ENCODE measurements at regions not wholly inside any gene's neighbourhood (a gene's known extent, or its start where the extent isn't known, plus 50 kb on each side); places are given as distances from the start of the nearest gene placed in this dataset.
A peak's percentile ranks its signal among the peaks of the same experiment; 100 is the strongest.

GRCh38 chr1:157312082-157312812 is 174.1 kb upstream of the ETV3 start:
- no peak for TF ChIP-seq TCF4 (CRISPR knock-in tag; IDR thresholded peaks at IDR 0.05; ENCODE audit: borderline replicate concordance)
- no peak for TF ChIP-seq ARNTL (CRISPR knock-in tag; IDR thresholded peaks at IDR 0.05; ENCODE audit: borderline replicate concordance, low read depth)
- no peak for TF ChIP-seq ZNF8 (CRISPR knock-in tag; IDR thresholded peaks at IDR 0.05)
- TF ChIP-seq SNAI2 (CRISPR knock-in tag; IDR thresholded peaks at IDR 0.05) = no peak
- TF ChIP-seq OSR1 (CRISPR knock-in tag; IDR thresholded peaks at IDR 0.05) = no peak
- no peak for TF ChIP-seq CSRNP3 (CRISPR knock-in tag; IDR thresholded peaks at IDR 0.05)
- TF ChIP-seq TSHZ2 (CRISPR knock-in tag; IDR thresholded peaks at IDR 0.05) = no peak
- TF ChIP-seq PPARA (CRISPR knock-in tag; IDR thresholded peaks at IDR 0.05; ENCODE audit: borderline replicate concordance) = no peak
- TF ChIP-seq ZFP30 (CRISPR knock-in tag; IDR thresholded peaks at IDR 0.05) = no peak
- no peak for TF ChIP-seq ZFP3 (CRISPR knock-in tag; IDR thresholded peaks at IDR 0.05)
- TF ChIP-seq PATZ1 (CRISPR knock-in tag; IDR thresholded peaks at IDR 0.05; ENCODE audit: borderline replicate concordance) = no peak
- TF ChIP-seq ZNF70 (CRISPR knock-in tag; IDR thresholded peaks at IDR 0.05) = no peak
- no peak for TF ChIP-seq ZC3H10 (CRISPR knock-in tag; IDR thresholded peaks at IDR 0.05)
- no peak for TF ChIP-seq ESRRG (CRISPR knock-in tag; IDR thresholded peaks at IDR 0.05)
- no peak for TF ChIP-seq RARB (CRISPR knock-in tag; IDR thresholded peaks at IDR 0.05)
- TF ChIP-seq POU6F1 (CRISPR knock-in tag; IDR thresholded peaks at IDR 0.05; ENCODE audit: borderline replicate concordance, low read depth) = no peak
- no peak for TF ChIP-seq BACH2 (CRISPR knock-in tag; IDR thresholded peaks at IDR 0.05; ENCODE audit: borderline replicate concordance)
- TF ChIP-seq ZNF565 (CRISPR knock-in tag; conservative IDR thresholded peaks at IDR 0.05; ENCODE audit: low read depth) = no peak
- no peak for TF ChIP-seq ISL1 (CRISPR knock-in tag; IDR thresholded peaks at IDR 0.05)
- peak; percentile 54 for ATAC-seq

- TF ChIP-seq ESRRG (CRISPR knock-in tag; IDR thresholded peaks at IDR 0.05) = no peak
- no peak for TF ChIP-seq CSDC2 (CRISPR knock-in tag; IDR thresholded peaks at IDR 0.05)
- TF ChIP-seq ARNTL (CRISPR knock-in tag; IDR thresholded peaks at IDR 0.05; ENCODE audit: borderline replicate concordance, low read depth) = no peak
- TF ChIP-seq RARB (CRISPR knock-in tag; IDR thresholded peaks at IDR 0.05) = no peak
- TF ChIP-seq ZNF565 (CRISPR knock-in tag; conservative IDR thresholded peaks at IDR 0.05; ENCODE audit: low read depth) = no peak
- no peak for TF ChIP-seq POU6F1 (CRISPR knock-in tag; IDR thresholded peaks at IDR 0.05; ENCODE audit: borderline replicate concordance, low read depth)
- TF ChIP-seq ZFP30 (CRISPR knock-in tag; IDR thresholded peaks at IDR 0.05) = no peak
- no peak for TF ChIP-seq GLIS3 (CRISPR knock-in tag; IDR thresholded peaks at IDR 0.05)
- no peak for TF ChIP-seq ZNF8 (CRISPR knock-in tag; IDR thresholded peaks at IDR 0.05)
- no peak for TF ChIP-seq ZFP3 (CRISPR knock-in tag; IDR thresholded peaks at IDR 0.05)
- no peak for TF ChIP-seq ZC3H10 (CRISPR knock-in tag; IDR thresholded peaks at IDR 0.05)
- TF ChIP-seq TOX (CRISPR knock-in tag; IDR thresholded peaks at IDR 0.05; ENCODE audit: borderline replicate concordance) = no peak
- no peak for TF ChIP-seq ZNF70 (CRISPR knock-in tag; IDR thresholded peaks at IDR 0.05)
- no peak for TF ChIP-seq CREB5 (CRISPR knock-in tag; IDR thresholded peaks at IDR 0.05; ENCODE audit: low read depth)
- no peak for TF ChIP-seq BACH2 (CRISPR knock-in tag; IDR thresholded peaks at IDR 0.05; ENCODE audit: borderline replicate concordance)
- TF ChIP-seq CSRNP3 (CRISPR knock-in tag; IDR thresholded peaks at IDR 0.05) = no peak
- no peak for TF ChIP-seq TCF4 (CRISPR knock-in tag; IDR thresholded peaks at IDR 0.05; ENCODE audit: borderline replicate concordance)
- ATAC-seq = no peak
Measured at GRCh38 chr1:157311730-157312081, 173.5 kb upstream of the ETV3 start.

GRCh38 chr1:157310805-157311729 is 172.9 kb upstream of the ETV3 start:
- peak; percentile 72 for ATAC-seq

All from SK-N-SH treated with all-trans-retinoic acid at 6 μM for 48 hours (cell line).